Spleen (tissue), 11 donors: ENCODE measurements at regions not wholly inside any gene's neighbourhood (a gene's known extent, or its start where the extent isn't known, plus 50 kb on each side); places are given as distances from the start of the nearest gene placed in this dataset.

Experiments used
- DNase-seq: peaks from one replicate; pipeline ENCODE4 v3.0.0-alpha.2; 2020
- H3K27ac ChIP-seq, 8 donors: fragments of 200-600 bp; sonication (generic) in 7 of 8; 1 replicate in 4 of 8; 2 replicates in 4 of 8; pipeline versions ENCODE4 v1.5.0 to v1.8.0; 2016 to 2021; ENCODE audit warnings: inconsistent platforms in 4 of 8, mild to moderate bottlenecking in 4 of 8, moderate library complexity in 1 of 8
- H3K27me3 ChIP-seq, 7 donors: fragments of 200-600 bp; sonication (generic) in 6 of 7; replicated peaks in 1 of 7; 1 replicate in 4 of 7; 2 replicates in 3 of 7; pipeline versions ENCODE4 v1.5.0 to v1.8.0; 2016 to 2021; ENCODE audit warnings: inconsistent platforms in 3 of 7, mild to moderate bottlenecking in 1 of 7
- H3K36me3 ChIP-seq, 6 donors: fragments of 200-600 bp; sonication (generic) in 5 of 6; 1 replicate in 4 of 6; 2 replicates in 2 of 6; pipeline versions ENCODE4 v1.5.0 to v1.8.0; 2016 to 2021; ENCODE audit warnings: inconsistent platforms in 2 of 6
- H3K4me1 ChIP-seq, 6 donors: fragments of 200-600 bp; sonication (generic) in 5 of 6; 1 replicate in 3 of 6; 2 replicates in 3 of 6; pipeline versions ENCODE4 v1.5.0 to v1.8.0; 2016 to 2021; ENCODE audit warnings: inconsistent platforms in 3 of 6
- H3K4me3 ChIP-seq, 8 donors: fragments of 200-600 bp; sonication (generic) in 7 of 8; 1 replicate in 4 of 8; 2 replicates in 4 of 8; pipeline versions ENCODE4 v1.5.0 to v1.8.0; 2016 to 2021; ENCODE audit warnings: inconsistent platforms in 4 of 8, mild to moderate bottlenecking in 4 of 8, moderate library complexity in 2 of 8
- H3K9me3 ChIP-seq, 8 donors: fragments of 200-600 bp; sonication (generic) in 7 of 8; 1 replicate in 4 of 8; 2 replicates in 4 of 8; pipeline versions ENCODE4 v1.5.0 to v1.8.0; 2016 to 2021; ENCODE audit warnings: inconsistent platforms in 4 of 8
- POLR2A ChIP-seq, 3 donors: fragments of 450-650 bp; IDR thresholded peaks; one replicate each; pipeline ENCODE4 v1.5.1; 2017; ENCODE audit warnings: antibody characterized with exemption in 3 of 3, mild to moderate bottlenecking in 1 of 3
- POLR2AphosphoS5 ChIP-seq, 3 donors: sonication (generic); formaldehyde crosslinking; IDR thresholded peaks; one replicate each; pipeline ENCODE4 v1.5.1; 2017; ENCODE audit warnings: antibody characterized with exemption in 3 of 3
- WGBS, 5 donors: extraction: QIAGEN DNeasy Blood & Tissue Kit in 3 of 5; methylation state at CpG; one replicate each; pipeline versions ENCODE4 v1.1.5 to v1.1.7; 2013 to 2018; 5-methylcytosine and 5-hydroxymethylcytosine counted together
- intact Hi-C: fragments of 100-400 bp; cut with DNase I; formaldehyde crosslinking; loops from one replicate; pipeline ENCODE4 v1.15.0; 2023; ENCODE audit warnings: low total_unique reads
- TF ChIP-seq, protein P1 (sequence below), 11 experiments: fragments of 200-600 bp in 7 of 11; fragments of 450-650 bp in 4 of 11; sonication (generic) in 4 of 11; IDR thresholded peaks in 8 of 11; conservative IDR thresholded peaks in 3 of 11; 1 replicate in 7 of 11; 2 replicates in 4 of 11; pipeline versions ENCODE4 v1.4.0 to v1.8.0; 2016 to 2021; ENCODE audit warnings: antibody characterized with exemption in 11 of 11, inconsistent platforms in 4 of 11, mild to moderate bottlenecking in 1 of 11
- donor health status: healthy with polysubstance abuse.
- donor health status: DM: no; HTN: no; CAD: no; lungs with moderate emphysema.
- donor health status: DM: no; HTN: no; CAD: no.
- donor health status: Bipolar disorder and iron deficiency.
- donor health status: healthy.
- donor health status: DM: no; HTN: no; CAD: no.
- donor health status: DM: yes; HTN: yes; CAD: no.

DNA sequence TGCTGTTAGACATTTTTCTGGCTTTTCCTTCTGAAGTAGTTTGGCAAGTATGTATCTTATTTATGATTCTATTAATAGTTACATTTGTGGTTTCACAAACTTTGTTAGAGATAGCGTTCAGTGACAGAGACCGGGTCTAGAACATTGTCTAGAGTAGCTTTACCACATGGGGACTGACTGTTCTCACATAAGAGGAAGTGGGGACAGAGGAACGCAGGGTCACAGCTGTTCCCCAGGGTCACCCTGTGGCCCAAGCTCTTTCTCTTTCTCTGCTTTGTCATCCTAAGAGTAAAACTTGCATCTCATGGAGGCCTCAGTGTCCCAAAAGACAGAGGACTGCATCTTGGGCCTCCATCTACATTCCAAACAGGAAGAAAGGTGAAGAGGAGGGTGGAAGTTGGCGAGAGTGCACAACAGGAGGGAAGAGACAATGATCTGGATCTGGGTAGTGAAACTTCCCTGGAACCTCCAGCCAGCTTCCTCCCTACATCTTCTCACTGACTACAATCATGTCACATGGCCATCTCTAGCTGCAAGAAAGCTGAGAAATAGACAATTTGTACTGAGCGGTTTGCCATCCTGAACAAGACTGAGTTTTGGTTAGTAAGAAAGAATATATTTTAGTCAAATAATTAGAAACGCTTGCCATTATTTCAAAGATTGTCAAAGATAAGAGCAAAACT, 645.8 kb upstream of the ARID1B start:
- no peaks in the 10 kb centered on the region for H3K36me3 ChIP-seq
- peaks cover 0 to 25% (median 17%) of the 10 kb centered on the region in 8 donors for H3K9me3 ChIP-seq
- peak overlapping the region in 4 of 8 donors; percentile 56 to 66 (median 60) for H3K27ac ChIP-seq
- intact Hi-C loops: no loop called here
- peaks cover 0 to 12% (median 0%) of the 10 kb centered on the region in 6 donors for H3K4me1 ChIP-seq
- peak in 1 of 3 donors; percentile 46 for TF ChIP-seq POLR2AphosphoS5 (IDR thresholded peaks at IDR 0.05)
- no peak for TF ChIP-seq POLR2A (IDR thresholded peaks at IDR 0.05)
- no peak overlapping the region for H3K4me3 ChIP-seq
- 45 to 51% (median 49%) methylated on average over 6 of the region's 6 CpGs for WGBS, 5 donors
- DNase-seq: peak; percentile 80
- H3K27me3 ChIP-seq: no peaks in the 10 kb centered on the region

DNA sequence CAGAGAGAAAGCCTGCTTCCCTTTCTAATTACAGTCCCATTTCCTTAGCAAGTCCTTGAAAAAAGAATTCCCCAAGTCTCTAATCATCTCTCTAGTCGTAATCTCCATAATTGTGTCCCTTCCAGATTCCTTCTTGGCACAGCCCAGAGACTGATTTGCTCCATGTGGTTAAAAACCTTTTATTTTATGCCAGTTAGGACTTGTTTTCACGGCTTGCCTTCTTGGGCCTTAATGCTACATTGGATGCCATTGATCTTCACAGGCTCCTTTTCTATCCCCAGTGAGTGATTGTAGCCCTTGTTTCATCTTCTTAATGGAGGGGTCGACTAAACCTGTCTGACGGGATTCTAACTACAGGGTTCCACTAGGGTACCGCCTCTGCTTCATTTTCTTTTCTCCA, 650.6 kb upstream of the ARID1B start:
- Histone ChIP-seq H3K36me3 (no peaks in the 10 kb centered on the region), H3K4me3 (no peak overlapping the region), H3K9me3 (no peaks in the 10 kb centered on the region), H3K27ac (no peak overlapping the region), H3K27me3 (no peaks in the 10 kb centered on the region), H3K4me1 (peaks cover 0 to 9% (median 0%) of the 10 kb centered on the region in 6 donors)
- intact Hi-C loops: no loop called here
- DNase-seq: no peak
- TF ChIP-seq, protein P1, sequence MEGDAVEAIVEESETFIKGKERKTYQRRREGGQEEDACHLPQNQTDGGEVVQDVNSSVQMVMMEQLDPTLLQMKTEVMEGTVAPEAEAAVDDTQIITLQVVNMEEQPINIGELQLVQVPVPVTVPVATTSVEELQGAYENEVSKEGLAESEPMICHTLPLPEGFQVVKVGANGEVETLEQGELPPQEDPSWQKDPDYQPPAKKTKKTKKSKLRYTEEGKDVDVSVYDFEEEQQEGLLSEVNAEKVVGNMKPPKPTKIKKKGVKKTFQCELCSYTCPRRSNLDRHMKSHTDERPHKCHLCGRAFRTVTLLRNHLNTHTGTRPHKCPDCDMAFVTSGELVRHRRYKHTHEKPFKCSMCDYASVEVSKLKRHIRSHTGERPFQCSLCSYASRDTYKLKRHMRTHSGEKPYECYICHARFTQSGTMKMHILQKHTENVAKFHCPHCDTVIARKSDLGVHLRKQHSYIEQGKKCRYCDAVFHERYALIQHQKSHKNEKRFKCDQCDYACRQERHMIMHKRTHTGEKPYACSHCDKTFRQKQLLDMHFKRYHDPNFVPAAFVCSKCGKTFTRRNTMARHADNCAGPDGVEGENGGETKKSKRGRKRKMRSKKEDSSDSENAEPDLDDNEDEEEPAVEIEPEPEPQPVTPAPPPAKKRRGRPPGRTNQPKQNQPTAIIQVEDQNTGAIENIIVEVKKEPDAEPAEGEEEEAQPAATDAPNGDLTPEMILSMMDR (IDR thresholded peaks at IDR 0.05 in 8 of 11, conservative IDR thresholded peaks at IDR 0.05 in 3 of 11): no peak
- TF ChIP-seq POLR2AphosphoS5 (IDR thresholded peaks at IDR 0.05) (no peak), POLR2A (IDR thresholded peaks at IDR 0.05) (no peak)
- WGBS, 5 donors: 74 to 89% (median 80%) methylated on average over 5 of the region's 5 CpGs

DNA sequence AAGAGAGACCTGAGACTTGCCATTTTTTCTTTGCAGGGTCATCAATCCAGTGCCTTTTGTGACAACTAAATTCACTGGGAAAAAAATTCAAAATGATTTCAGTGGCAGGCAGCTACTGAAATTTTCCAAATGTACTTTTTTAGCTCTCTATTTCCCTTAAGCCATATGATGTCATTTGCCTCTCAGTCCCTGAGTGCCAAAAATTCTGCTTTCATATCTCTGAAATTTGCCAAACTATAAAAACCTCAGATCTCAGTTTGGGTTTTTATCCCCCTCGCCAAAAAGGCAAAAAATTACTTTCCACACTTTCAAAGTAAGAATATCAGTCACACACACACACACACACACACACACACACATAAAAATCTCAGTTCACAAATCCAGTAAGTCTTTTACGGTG, 651.3 kb upstream of the ARID1B start:
- no peaks in the 10 kb centered on the region for H3K27me3 ChIP-seq
- H3K27ac ChIP-seq: no peak overlapping the region
- no peak for DNase-seq
- intact Hi-C loops: no loop called here
- peaks cover 0 to 4% (median 0%) of the 10 kb centered on the region in 6 donors for H3K4me1 ChIP-seq
- H3K36me3 ChIP-seq: no peaks in the 10 kb centered on the region
- TF ChIP-seq, protein P1 (IDR thresholded peaks at IDR 0.05 in 8 of 11, conservative IDR thresholded peaks at IDR 0.05 in 3 of 11): no peak
- no peak for TF ChIP-seq POLR2A (IDR thresholded peaks at IDR 0.05)
- no peak for TF ChIP-seq POLR2AphosphoS5 (IDR thresholded peaks at IDR 0.05)
- H3K9me3 ChIP-seq: no peaks in the 10 kb centered on the region
- H3K4me3 ChIP-seq: no peak overlapping the region
- 75 to 92% (median 85%) methylated on average over 2 of the region's 2 CpGs for WGBS, 5 donors

DNA sequence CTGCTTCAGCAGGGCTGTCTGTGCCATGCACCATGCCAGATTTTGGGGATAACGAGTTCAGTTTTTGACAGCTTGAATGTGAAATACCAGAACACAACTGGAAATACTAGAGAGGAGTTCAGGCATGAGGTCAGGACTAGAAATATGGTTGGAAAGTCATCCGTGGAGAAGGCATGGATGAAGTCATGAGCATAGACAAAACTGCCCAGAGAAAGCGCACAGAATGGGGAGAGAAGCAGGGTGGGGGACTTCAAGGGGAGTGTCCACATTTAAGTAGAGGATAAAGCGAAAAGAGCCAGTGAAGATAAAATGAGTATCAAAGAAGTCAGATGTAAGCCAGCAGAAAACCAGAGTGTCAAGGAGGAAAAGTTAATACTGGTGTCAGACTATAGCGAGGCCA, 653.4 kb upstream of the ARID1B start:
- no peak overlapping the region for H3K27ac ChIP-seq
- no peaks in the 10 kb centered on the region for H3K27me3 ChIP-seq
- no peaks in the 10 kb centered on the region for H3K4me1 ChIP-seq
- TF ChIP-seq, protein P1 (IDR thresholded peaks at IDR 0.05 in 8 of 11, conservative IDR thresholded peaks at IDR 0.05 in 3 of 11): no peak
- TF ChIP-seq POLR2A (IDR thresholded peaks at IDR 0.05): no peak
- no peak for TF ChIP-seq POLR2AphosphoS5 (IDR thresholded peaks at IDR 0.05)
- H3K4me3 ChIP-seq: no peak overlapping the region
- no peak for DNase-seq
- 82 to 95% (median 90%) methylated on average over 5 of the region's 5 CpGs for WGBS, 5 donors
- peaks cover 0 to under 1% (median 0%) of the 10 kb centered on the region in 8 donors for H3K9me3 ChIP-seq
- no peaks in the 10 kb centered on the region for H3K36me3 ChIP-seq
- intact Hi-C loops: no loop called here
